ENCODE measurements at regions not wholly inside any gene's neighbourhood (a gene's known extent, or its start where the extent isn't known, plus 50 kb on each side); places are given as distances from the start of the nearest gene placed in this dataset.

DNA sequence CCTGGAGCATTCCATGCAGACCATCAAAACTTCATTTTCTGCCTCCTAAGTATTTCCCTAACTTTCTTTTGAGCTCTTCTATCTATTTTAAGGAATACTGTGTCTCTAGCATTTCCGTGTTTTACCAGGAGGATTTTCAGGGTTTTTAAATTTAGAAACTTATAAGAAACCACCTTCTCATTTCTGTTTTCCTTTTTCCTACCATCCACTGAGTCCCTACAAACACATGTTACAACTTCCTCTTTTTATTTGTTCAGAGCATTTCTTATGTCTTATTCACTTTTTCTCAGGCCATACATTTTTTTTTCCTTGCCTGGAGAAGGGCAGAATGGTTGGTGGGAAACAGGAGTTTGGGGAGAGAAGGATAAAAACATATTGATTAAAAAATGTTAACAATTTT, 130.0 kb upstream of the BMP5 start:
- H3K36me3 ChIP-seq (ENCODE audit: insufficient read depth), result no peaks in the 10 kb centered on the region
- H4K20me1 ChIP-seq (ENCODE audit: insufficient read depth), result no peaks in the 10 kb centered on the region
- H3K4me1 ChIP-seq (ENCODE audit: low read depth, poor library complexity, severe bottlenecking), result no peaks in the 10 kb centered on the region
- H3K27me3 ChIP-seq (ENCODE audit: insufficient read depth, low read depth), result no peaks in the 10 kb centered on the region
- TF ChIP-seq, protein P1, sequence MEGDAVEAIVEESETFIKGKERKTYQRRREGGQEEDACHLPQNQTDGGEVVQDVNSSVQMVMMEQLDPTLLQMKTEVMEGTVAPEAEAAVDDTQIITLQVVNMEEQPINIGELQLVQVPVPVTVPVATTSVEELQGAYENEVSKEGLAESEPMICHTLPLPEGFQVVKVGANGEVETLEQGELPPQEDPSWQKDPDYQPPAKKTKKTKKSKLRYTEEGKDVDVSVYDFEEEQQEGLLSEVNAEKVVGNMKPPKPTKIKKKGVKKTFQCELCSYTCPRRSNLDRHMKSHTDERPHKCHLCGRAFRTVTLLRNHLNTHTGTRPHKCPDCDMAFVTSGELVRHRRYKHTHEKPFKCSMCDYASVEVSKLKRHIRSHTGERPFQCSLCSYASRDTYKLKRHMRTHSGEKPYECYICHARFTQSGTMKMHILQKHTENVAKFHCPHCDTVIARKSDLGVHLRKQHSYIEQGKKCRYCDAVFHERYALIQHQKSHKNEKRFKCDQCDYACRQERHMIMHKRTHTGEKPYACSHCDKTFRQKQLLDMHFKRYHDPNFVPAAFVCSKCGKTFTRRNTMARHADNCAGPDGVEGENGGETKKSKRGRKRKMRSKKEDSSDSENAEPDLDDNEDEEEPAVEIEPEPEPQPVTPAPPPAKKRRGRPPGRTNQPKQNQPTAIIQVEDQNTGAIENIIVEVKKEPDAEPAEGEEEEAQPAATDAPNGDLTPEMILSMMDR (conservative IDR thresholded peaks at IDR 0.05; ENCODE audit: low read depth, low read length), result no peak
- no peak overlapping the region for H3K9ac ChIP-seq
- H3K4me2 ChIP-seq, result no peak overlapping the region
- H3K79me2 ChIP-seq (ENCODE audit: insufficient read depth, low read depth), result no peaks in the 10 kb centered on the region
- no peak overlapping the region for H3K4me3 ChIP-seq (IDR thresholded peaks at IDR 0.05; ENCODE audit: insufficient read depth, low read depth, low read length)
- no peak overlapping the region for H3K27ac ChIP-seq
- no peak overlapping the region for H2AFZ ChIP-seq (ENCODE audit: low read depth)

DNA sequence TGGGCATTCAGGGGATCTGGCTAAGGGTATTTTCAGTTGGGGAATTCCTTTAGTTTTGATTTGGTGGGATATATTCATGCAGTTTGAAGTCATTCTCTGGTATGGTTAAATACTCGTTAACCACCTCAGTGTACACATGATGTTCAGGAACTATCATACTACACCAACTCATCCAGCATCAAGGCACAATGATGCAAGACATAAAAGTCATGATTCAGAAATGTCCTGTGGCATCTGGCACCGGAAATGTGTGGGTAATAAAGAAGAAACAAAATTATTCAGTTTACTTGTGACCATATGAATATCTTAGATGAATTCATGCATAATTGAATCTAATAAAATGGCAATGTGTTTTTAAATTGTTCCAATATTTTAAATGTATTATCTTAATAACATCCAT, 129.0 kb upstream of the BMP5 start:
- Histone ChIP-seq H3K9ac (no peak overlapping the region), H3K4me1 (ENCODE audit: low read depth, poor library complexity, severe bottlenecking) (no peaks in the 10 kb centered on the region)
- TF ChIP-seq, protein P1 (conservative IDR thresholded peaks at IDR 0.05; ENCODE audit: low read depth, low read length), result no peak

DNA sequence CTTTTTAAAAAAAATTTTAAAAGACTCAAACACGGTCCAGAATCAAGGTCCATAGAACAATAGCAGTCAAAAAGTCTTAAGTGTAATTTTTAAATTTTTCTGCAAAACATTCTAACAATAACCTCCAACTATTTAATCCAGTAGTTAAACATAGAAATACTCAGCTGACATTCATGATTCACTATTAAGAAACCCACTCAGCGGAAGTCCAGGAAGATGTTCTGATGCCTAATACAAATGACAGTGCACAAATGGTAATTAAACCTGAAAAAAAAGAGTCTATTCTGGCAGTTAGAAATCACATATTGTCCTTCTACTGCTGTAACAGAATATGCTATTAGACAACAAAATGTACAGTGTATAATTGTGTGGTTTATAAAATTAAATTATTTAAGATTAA, 128.2 kb upstream of the BMP5 start:
- Histone ChIP-seq H4K20me1 (ENCODE audit: insufficient read depth) (no peaks in the 10 kb centered on the region), H2AFZ (ENCODE audit: low read depth) (no peak overlapping the region), H3K27ac (no peak overlapping the region), H3K4me3 (IDR thresholded peaks at IDR 0.05; ENCODE audit: insufficient read depth, low read depth, low read length) (no peak overlapping the region), H3K27me3 (ENCODE audit: insufficient read depth, low read depth) (no peaks in the 10 kb centered on the region), H3K4me1 (ENCODE audit: low read depth, poor library complexity, severe bottlenecking) (no peaks in the 10 kb centered on the region), H3K79me2 (ENCODE audit: insufficient read depth, low read depth) (no peaks in the 10 kb centered on the region), H3K9ac (no peak overlapping the region), H3K4me2 (no peak overlapping the region), H3K36me3 (ENCODE audit: insufficient read depth) (no peaks in the 10 kb centered on the region)
- TF ChIP-seq, protein P1 (conservative IDR thresholded peaks at IDR 0.05; ENCODE audit: low read depth, low read length), result no peak

More for the DNA sequence above, 129.0 kb upstream of the BMP5 start:
- H2AFZ ChIP-seq (ENCODE audit: low read depth), result no peak overlapping the region
- no peaks in the 10 kb centered on the region for H3K79me2 ChIP-seq (ENCODE audit: insufficient read depth, low read depth)
- H3K4me3 ChIP-seq (IDR thresholded peaks at IDR 0.05; ENCODE audit: insufficient read depth, low read depth, low read length), result no peak overlapping the region
- no peaks in the 10 kb centered on the region for H3K27me3 ChIP-seq (ENCODE audit: insufficient read depth, low read depth)
- no peaks in the 10 kb centered on the region for H4K20me1 ChIP-seq (ENCODE audit: insufficient read depth)
- H3K27ac ChIP-seq, result no peak overlapping the region
- H3K4me2 ChIP-seq, result no peak overlapping the region
- H3K36me3 ChIP-seq (ENCODE audit: insufficient read depth), result no peaks in the 10 kb centered on the region

DNA sequence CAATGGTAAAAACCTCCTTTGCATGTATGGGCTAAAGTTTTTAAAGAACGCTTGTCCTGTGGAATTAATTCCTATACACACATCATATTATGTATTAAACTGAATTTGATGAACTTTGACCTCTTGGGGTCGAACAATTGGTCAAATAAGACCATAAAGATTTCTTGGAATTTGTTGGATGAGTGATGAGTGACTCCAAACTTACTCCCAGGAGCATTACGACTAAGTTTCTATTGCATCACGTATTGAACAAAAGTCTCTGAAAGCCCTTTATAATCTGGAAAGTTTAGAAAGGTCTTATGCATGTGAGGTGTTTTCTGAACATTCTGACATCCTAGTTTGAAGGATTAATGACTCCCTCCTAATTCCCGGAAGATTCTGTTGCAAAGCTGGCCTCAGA, 126.9 kb upstream of the BMP5 start:
- Histone ChIP-seq H3K36me3 (ENCODE audit: insufficient read depth) (no peaks in the 10 kb centered on the region), H3K79me2 (ENCODE audit: insufficient read depth, low read depth) (no peaks in the 10 kb centered on the region), H3K9ac (no peak overlapping the region), H3K27me3 (ENCODE audit: insufficient read depth, low read depth) (no peaks in the 10 kb centered on the region), H3K4me1 (ENCODE audit: low read depth, poor library complexity, severe bottlenecking) (no peaks in the 10 kb centered on the region), H4K20me1 (ENCODE audit: insufficient read depth) (no peaks in the 10 kb centered on the region), H2AFZ (ENCODE audit: low read depth) (no peak overlapping the region), H3K27ac (no peak overlapping the region), H3K4me3 (IDR thresholded peaks at IDR 0.05; ENCODE audit: insufficient read depth, low read depth, low read length) (no peak overlapping the region), H3K4me2 (no peak overlapping the region)
- TF ChIP-seq, protein P1 (conservative IDR thresholded peaks at IDR 0.05; ENCODE audit: low read depth, low read length), result no peak
